GM21390 (cell line): ENCODE measurements at regions not wholly inside any gene's neighbourhood (a gene's known extent, or its start where the extent isn't known, plus 50 kb on each side); places are given as distances from the start of the nearest gene placed in this dataset.

ENCODE experiments used
- ATAC-seq: cut with Tn5 transposase; IDR thresholded peaks from one replicate; pipeline ENCODE4 v1.9.1; 2021; ENCODE audit not compliant: unreplicated experiment

DNA sequence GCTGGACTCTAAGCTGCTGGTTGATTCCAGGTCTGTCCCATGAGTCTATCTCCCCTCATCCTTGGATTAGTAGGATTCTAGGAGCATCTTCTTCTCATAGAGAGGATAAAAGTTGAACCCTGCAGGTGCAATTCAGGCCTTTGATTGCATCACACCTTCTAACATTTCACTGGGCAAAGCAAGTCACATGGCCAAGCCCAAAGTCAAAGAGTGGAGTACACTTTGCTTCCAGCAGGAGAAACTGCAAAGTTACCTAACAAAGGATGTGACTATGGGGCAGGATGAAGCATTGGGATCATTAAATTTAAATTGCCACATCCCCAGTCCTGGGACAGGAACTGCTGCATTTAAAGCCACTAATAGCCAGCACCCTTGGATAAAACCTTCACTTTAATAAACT, 51.0 kb upstream of the EGFLAM start:
- no peak for ATAC-seq

DNA sequence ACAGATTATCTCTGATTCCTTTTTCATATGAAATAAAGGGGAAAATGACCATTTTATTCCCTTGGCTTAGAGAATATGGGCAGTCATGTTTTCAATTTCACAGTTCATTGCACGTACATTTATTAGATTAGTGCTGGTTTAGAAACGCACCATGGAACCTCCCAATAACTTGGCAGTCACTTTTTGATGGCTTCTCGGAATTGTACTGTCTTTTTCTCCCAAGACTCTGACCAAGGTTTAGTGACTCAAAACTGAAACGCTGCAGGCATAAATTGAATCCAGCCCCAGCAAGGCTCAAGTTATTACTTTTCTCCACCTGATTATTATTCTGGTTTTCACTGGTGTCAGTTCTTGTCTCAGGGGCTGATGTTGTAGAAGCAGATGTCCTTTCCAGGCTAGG, 55.6 kb upstream of the EGFLAM start:
- no peak for ATAC-seq

DNA sequence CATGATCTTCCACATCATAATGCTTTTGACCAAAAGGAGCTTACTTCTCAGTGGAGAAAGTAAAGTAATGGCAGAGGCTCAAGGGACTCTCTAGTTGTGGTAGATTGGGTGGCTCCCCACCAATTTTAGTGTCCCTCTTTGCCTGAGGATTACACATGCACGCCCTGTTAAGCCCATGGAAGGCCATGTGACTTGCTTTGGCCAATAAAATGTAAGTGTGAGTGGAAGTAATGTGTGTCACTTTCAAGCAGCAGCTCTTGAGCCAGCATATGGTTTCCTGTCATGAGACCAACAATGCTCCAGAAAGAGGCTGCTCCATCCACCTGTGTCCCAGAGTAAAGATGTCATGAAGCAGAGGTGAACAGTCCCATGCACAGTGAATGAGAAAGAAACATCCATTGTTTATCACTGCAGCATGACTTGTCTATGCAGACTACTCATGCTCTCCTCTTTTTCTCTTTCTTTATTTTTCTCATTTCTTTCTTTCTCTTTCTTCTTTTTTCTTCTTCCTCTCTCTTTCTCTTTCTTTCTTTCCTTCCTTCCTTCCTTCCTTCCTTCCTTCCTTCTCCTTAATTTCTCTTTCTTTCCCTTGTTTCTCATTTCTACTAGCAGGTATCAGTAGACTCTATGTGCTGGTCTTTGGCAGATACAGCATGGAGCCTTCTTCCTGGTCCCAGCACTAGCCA, 57.3 kb upstream of the EGFLAM start:
- no peak for ATAC-seq

DNA sequence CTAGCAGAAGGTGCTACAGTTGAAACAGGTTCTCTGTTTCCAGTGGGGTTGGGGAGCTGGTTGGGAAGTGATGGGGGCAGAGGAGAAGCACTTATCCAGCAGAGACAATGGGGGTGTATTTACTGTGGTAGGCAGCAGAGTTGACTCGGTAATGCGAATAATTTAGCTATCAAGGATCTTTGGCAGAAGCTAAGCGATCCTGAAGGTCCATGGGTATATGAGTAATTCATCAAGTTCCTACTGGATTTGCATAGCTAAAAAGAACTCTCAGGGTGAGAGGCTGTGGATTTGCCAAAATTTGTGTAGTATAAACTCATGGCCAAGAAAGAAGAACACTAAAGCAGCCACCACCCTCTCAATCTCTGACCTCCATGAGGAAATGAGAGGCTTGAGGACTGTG, 61.2 kb upstream of the EGFLAM start:
- ATAC-seq, result no peak

DNA sequence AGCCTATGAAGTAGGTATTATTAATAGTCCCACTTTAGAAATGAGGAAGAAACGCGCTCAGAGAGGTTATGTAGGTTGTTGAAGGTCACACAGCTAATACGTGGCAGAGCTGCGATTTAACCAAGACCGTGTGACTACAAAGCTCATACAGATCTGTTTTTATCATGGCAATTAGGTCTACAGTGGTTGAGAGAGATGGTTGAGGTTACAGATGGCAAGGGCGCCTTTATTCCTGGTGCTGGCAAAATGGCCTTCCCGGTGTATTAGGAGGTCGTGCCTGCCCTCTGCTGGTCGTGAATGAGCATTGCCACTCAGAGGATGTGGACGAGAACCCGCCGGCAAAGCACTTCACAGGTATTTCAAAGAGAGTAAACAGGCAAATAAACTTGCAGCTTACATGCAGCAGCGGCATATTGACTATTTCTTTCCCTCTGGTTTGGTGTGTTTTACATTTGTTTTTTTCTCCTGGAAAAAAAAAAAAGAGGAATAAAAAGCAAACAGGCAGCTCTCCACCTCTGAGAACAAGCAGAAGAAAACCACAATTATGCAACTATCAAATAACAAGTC, 65.3 kb upstream of the EGFLAM start:
- no peak for ATAC-seq

DNA sequence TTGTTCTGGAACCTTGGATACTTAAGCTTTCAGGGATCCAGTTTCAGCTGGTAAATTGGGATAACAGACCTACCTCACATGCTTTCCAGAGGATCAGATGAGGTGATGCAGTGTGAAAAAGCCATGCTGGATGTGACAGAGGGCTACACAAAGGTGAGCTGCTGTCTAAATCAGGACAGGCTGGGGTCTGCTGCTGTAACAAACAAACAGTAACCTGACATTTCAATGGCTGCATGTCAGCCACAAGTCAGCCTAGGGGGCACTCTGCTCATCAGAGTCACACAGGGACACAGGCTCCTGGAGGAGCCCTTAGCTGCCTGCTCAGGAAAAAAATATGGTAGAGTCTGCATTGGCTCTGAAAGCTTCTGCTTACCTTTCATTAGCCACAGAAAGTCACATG, 66.7 kb upstream of the EGFLAM start:
- no peak for ATAC-seq

DNA sequence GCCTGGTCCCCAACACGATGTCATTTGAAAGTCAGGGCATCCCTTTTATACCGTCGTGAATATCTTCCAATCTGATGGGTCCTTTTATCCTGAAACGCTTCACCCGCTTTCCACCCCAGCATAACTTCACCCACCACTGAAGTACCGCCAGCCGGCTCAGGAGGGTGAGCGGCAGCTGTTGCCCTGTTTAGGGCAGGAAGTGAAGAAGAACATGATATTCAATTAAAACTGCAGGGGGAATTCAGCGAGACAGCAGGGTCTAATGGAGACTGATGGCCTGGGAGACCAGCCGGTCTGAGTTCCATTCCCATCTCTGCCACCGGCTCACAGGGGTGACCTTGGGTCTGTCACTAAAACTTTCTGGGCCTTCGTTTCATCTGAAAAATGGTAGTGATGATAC, 68.2 kb upstream of the EGFLAM start:
- no peak for ATAC-seq

DNA sequence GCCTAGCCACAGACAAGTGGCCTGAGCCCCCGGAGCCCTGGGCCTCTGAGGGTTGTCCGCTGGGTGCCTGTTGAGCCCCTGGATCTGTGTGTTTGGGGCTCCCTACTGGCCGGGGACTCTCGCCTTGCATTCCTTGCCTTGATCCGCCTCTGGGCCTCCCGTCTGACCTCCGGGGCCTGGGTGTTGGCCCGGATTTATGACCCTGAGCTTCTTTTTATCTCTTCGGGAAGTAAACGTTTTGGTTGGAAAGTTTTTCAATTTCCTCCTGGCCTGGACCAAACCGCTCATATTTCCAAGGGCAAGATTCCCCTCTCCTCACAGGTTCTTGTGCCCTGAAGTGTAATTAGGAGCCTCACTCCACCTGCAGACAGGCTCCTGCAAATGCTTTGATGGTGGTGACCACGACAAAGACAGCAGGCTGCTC, 69.3 kb upstream of the EGFLAM start:
- no peak for ATAC-seq

DNA sequence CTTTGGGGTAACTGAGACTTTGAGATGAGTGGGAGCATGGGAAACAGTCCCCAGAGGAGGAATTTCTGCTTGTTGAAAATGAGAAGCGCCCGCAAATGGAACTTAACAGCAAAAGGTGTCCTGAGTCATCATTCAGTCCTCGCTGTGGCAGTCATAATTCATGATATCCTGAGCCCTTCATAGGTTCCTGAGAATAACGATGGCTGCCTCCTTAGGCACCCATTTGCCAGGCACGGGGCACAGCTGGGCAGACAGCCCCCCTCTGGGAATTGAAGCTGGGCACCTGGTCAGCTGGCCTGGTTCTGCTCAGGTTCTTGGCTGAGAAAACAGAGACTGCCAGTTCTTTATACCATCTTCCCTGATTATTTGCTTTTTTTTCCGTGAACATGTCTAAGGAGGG, 69.8 kb upstream of the EGFLAM start:
- ATAC-seq, result no peak

DNA sequence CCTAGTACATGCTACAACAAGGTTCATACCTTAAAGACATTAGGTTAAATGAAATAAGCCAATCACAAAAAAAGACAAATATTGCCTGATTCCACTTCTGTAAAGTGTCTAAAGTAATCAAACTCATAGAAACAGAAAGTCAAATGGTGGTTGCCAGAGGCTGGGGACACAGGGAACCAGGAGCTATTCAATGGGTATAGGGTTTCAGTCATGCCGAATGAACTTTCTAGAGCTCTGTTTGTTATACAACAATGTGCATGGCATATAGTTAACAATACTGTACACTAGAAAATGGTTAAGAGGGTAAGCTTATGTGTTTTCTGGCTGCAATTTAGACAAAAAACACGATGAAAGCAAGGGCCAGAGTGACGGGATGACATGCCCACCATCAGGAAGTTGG, 70.8 kb upstream of the EGFLAM start:
- no peak for ATAC-seq

DNA sequence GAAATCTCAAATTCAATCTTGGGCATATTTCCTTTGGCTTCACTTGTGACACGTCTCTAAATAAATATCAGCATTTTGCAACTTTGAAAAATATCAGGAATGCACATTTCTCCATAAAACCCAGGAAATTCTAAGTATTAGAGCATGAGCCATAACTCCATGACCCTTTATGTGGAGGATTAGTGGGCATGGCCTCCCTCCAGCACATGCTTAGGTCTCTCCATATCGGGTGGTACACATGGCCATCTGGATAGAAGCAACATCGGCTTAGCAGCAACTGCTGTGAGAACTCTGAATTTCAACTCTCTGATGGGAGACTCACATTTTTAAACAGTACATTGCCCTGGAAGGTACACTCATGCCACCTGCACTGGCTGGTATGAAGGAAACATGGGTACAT, 73.7 kb upstream of the EGFLAM start:
- ATAC-seq, result no peak

DNA sequence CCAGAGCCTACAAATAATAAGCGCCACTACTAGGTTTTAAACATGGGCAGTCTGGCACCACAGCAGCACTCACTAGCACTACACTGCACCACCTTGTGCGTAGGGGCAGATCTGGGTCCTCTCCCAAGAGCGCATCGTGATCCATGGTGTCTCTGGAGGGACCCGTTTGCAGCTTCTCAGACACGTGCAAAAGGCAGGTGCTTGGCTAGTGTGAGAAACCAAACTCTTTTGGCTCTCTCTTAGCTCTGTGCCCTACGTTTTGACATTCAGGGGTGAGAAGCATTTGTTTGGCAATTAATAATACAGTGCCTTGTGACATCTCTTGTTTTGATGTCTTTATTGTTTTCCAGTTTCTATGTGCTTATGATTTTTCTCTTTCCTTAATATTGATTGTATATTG, 75.4 kb upstream of the EGFLAM start:
- ATAC-seq, result no peak

DNA sequence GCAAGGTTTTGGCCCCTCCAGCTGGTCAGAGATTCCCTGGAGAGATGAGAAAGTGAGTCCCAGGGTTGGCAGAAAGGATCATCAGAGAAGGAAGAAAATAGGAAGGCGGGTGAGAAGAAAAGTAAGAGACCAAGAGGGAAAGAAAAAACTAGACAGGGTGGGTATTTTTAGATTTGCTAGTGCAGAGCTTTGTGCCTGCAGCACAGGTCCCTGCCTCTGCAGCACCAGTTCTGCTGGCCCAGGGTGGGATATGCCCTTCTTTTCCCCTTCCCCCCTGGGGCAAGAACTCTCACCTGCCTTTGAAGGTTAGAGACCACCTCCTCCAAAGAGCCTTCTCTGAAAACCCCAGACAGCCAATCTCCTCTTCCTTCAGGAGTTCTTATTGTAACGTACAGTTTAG, 90.3 kb upstream of the EGFLAM start:
- ATAC-seq, result no peak

DNA sequence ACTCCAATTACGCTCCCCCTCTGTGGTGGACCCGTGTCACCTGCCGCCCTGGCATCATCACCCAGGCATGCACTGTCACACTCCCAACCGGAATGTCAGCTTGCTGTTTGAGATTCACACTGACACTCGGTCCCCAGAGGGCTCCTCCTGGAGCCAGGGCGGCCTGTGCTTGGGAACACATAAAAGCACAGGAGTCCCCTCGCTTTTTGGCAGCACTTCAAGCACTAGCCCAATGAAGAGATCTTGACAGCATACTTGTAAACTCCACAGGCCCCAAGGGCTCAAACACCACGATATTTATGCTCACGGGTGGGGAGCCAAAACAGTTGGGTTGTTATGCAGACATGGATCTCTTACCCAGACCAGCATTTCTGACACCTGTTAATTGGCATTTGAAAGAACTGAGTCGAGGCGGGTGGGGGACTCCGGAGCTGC, 90.8 kb upstream of the EGFLAM start:
- no peak for ATAC-seq

DNA sequence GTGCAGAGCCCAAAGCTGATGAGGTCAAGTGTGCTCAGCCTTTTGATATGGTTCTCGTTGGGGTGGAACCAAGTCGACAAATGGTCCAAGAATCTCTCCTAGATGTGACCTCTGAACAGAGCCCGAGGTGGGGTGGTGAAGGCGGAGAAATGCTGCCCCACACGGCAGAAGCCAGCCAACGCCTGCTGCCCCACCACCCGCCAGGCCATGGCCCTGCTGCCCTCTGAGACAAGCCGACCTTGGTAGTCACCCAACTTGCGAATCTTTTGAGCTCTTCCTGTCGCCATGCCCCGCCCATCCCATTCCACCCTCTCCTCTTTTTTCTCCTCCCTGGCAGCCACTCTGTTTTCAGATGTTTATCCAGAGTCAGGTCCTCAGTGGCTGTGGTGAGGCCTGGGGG, 91.5 kb upstream of the EGFLAM start:
- no peak for ATAC-seq

DNA sequence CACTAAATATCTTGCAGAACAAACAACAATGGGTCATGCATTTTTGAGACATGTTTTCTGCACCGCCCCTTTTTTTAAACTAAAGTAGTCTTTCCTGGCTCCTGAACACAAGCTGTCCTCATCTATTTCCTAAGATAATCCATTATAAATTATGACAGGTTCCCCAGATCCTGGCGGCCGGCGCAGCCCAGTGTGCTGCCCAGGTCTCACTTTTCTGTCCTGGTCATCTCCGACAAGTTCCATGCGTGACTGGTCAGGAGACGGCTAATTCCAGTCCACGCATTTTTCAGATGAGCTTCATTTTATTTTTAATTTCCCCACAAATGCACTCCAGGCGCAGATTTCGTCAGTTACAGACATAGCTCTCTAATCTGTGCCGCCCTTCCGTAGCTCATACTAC, 92.9 kb upstream of the EGFLAM start:
- ATAC-seq, result no peak

DNA sequence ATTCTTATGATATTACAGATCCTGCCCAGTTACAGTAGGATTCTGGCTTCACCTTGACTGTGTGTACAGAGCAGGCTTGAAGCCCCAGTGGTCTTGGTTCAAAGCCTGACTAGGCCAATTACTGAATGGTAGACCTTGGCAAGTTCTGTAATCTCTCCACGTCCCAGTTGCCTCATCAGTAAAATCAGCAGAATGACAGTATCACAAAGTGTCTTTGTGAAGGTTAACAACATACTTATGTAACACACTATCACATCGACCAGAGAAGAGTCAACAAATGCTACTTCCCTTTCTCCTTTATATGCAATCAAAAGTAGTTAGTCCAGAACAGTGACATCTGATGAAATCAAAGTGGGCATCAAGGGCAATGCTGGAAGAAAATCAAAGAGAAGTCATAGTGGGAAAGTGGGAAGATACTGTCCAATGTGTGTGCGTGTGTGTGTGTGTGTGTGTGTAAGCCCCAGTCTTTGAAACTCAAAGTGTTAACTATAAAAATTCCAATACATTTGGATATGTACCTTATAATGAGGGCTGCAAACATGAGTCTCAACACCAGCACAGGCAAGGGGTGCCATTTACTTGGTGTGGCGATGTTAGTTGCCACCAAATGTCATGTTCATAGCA, 93.5 kb upstream of the EGFLAM start:
- ATAC-seq, result no peak

DNA sequence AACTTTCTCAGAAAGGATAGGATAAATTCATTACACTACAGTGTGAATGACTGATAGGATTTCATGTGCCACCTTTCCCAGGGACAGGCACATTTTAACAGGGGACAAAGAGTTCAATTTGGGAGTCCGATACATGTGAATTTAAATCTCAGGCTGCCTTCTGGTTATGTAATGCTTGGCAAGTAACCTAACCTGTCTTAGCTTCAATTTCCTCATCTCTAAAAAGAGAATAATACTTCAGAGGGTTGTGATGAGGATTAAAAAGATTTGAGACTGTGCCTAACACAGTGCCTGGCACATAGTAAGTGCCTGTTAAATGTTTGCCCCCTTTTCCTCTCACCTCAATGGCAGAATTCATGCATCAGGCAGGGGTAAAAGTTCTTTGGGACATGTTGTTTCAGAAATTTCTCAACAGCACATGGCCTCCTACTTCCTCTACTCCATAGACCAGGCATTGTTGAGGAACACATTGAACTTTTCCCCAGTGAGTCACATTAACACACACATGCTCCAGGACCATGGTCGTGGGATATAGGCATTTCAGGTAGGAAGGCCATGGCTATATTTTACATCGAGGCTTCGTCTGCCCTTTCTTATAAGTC, 94.6 kb upstream of the EGFLAM start:
- no peak for ATAC-seq

DNA sequence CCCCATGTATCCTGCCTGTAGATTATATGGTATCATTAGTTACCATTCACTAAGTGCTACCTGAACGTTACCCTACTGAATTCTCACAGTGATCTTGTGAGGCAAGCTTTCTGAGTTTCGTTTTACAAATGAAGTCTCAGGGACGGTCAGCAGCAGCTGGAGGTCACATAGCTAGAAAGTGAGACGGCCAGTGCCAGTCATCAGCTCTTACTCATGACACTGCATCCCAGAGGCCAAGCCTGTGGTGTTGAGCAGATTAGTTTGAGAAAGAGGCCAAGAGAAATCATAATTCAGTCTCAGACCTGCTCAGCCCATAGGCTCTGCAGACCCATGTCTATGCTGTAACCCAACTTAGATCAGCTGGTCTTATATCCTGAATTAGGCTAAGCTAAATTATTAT, 95.7 kb upstream of the EGFLAM start:
- ATAC-seq, result no peak

DNA sequence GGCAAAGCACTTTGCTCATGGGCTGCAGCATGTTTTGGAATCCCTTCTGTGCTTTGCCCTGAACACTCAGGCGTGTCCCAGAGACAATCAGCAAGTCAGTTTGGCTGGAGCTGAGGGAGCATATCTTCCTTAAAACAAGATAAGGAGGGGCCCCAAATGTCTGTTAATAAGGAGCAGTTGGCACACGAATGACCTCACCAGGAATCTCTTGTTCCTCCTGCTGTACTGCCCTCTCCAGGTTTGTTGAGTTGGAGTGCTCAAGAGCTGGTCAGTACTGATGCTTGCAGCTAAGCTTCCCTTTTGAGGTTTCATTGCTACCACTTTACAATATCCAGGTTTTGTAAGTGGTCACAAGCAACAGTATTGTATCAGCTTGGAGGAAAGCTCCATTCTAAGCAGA, 101.3 kb upstream of the EGFLAM start:
- no peak for ATAC-seq

DNA sequence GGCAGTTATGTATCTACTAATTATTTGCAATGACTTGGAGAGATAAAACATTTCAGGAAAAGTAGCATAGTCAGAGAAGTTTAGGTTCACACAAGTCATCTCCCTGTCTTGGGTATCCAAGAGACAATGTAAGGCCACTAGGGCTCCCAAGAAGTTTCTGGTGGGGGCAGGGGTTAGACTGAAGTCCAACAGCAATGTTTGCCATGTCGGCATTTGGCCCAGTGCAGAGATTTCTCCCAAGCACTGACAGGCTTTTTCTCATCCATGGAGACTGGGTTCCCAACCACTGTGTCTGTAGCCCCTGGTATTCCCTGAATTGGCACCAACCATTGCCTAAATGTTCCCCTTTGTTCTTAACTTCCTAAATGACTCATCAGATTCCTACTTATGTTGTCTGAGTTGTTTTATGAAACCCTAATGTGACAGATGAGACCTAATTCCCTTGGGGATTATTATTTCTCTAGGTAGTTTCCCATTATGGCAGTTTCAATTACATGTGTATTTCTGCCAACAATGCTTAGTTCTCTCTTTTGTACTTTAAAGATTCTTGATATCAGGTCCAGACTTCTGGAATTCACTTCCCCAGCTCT, 103.6 kb upstream of the EGFLAM start:
- no peak for ATAC-seq

DNA sequence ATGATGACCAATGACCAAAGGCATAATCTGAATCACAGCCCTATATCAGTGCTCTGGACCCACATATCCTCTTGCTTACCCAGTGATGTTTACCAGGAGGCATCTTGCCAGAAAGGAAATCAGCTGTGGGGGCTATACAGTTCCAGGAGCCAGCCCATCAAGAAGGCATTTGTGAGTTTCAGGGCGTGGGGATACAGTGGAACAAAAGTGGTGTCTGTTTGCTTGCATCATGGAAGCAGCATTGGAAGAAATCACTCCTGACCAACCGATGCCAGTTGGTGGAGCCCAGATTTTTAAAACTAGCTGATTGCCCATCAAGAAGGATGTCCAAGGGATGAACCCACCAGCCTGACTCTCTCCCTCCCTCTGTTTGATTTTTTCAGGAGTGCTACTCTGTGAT, 106.5 kb upstream of the EGFLAM start:
- no peak for ATAC-seq
